Keratinocyte (primary cell): ENCODE measurements at regions not wholly inside any gene's neighbourhood (a gene's known extent, or its start where the extent isn't known, plus 50 kb on each side); places are given as distances from the start of the nearest gene placed in this dataset.

ENCODE experiments used
- DNase-seq: peaks from one replicate; pipeline ENCODE4 v3.0.0-alpha.2; 2011; ENCODE audit warnings: low read depth, missing footprints, low spot score
- FAIRE-seq: peaks from 2 replicates; lab custom pipeline; 2011; peaks lifted over from hg19 to GRCh38; lab: Jason Lieb, UNC
- H2AFZ ChIP-seq: 2 replicates; pipeline ENCODE4 v1.6.0; 2012; ENCODE audit warnings: low read length, control low read depth, inconsistent platforms; ENCODE audit not compliant: control insufficient read depth
- H3K27ac ChIP-seq: 2 replicates; pipeline ENCODE4 v1.5.1; 2011; ENCODE audit warnings: low read length; ENCODE audit not compliant: control insufficient read depth, insufficient read depth
- H3K27me3 ChIP-seq: 3 replicates; pipeline ENCODE4 v1.6.0; 2011; ENCODE audit warnings: low read length; ENCODE audit not compliant: control insufficient read depth, insufficient read depth; ENCODE audit errors: extremely low read depth
- H3K36me3 ChIP-seq, 2 experiments: 2 replicates in 1 of 2; 3 replicates in 1 of 2; pipeline ENCODE4 v1.5.1; 2011; ENCODE audit warnings: low read length in 2 of 2, mild to moderate bottlenecking in 1 of 2; ENCODE audit not compliant: control insufficient read depth in 2 of 2, insufficient read depth in 2 of 2; ENCODE audit errors: extremely low read depth in 1 of 2
- H3K4me1 ChIP-seq: 3 replicates; pipeline ENCODE4 v1.5.1; 2011; ENCODE audit warnings: low read length; ENCODE audit not compliant: control insufficient read depth, insufficient read depth; ENCODE audit errors: extremely low read depth
- H3K4me2 ChIP-seq: 3 replicates; pipeline ENCODE4 v1.6.0; 2011; ENCODE audit warnings: low read depth, low read length; ENCODE audit not compliant: control insufficient read depth, insufficient read depth; ENCODE audit errors: extremely low read depth
- H3K4me3 ChIP-seq, 3 experiments: fragments of 200-600 bp in 1 of 3; sonication (generic) in 1 of 3; 2 replicates in 2 of 3; 3 replicates in 1 of 3; pipeline ENCODE4 v1.5.1; 2011 to 2016; ENCODE audit warnings: low read length in 3 of 3, mild to moderate bottlenecking in 3 of 3, control low read depth in 2 of 3, inconsistent platforms in 1 of 3, low read depth in 1 of 3, mixed read lengths in 1 of 3, mixed run types in 1 of 3, moderate library complexity in 1 of 3; ENCODE audit not compliant: control insufficient read depth in 2 of 3, insufficient read depth in 2 of 3; ENCODE audit errors: extremely low read depth in 1 of 3
- H3K79me2 ChIP-seq: 2 replicates; pipeline ENCODE4 v1.6.0; 2012; ENCODE audit warnings: low read length; ENCODE audit not compliant: control insufficient read depth, insufficient read depth
- H3K9ac ChIP-seq: 3 replicates; pipeline ENCODE4 v1.6.0; 2011; ENCODE audit warnings: low read length; ENCODE audit not compliant: control insufficient read depth, insufficient read depth; ENCODE audit errors: extremely low read depth
- H3K9me1 ChIP-seq: 3 replicates; pipeline ENCODE4 v1.6.0; 2011; ENCODE audit warnings: low read length; ENCODE audit not compliant: control insufficient read depth, insufficient read depth; ENCODE audit errors: extremely low read depth
- H3K9me3 ChIP-seq: 2 replicates; pipeline ENCODE4 v1.5.1; 2012; ENCODE audit warnings: low read depth, low read length; ENCODE audit not compliant: control insufficient read depth
- H4K20me1 ChIP-seq: 3 replicates; pipeline ENCODE4 v1.6.0; 2011; ENCODE audit warnings: low read length; ENCODE audit not compliant: control insufficient read depth, insufficient read depth; ENCODE audit errors: extremely low read depth
- CTCF ChIP-seq, 3 experiments: IDR thresholded peaks in 1 of 3; conservative IDR thresholded peaks in 1 of 3; optimal IDR thresholded peaks in 1 of 3; 2 replicates in 2 of 3; 3 replicates in 1 of 3; pipeline versions ENCODE3 to v1.5.1; 2011; ENCODE audit warnings: low read length in 3 of 3, mild to moderate bottlenecking in 3 of 3, moderate library complexity in 2 of 3, control low read depth in 1 of 3, inconsistent platforms in 1 of 3; ENCODE audit not compliant: insufficient read depth in 2 of 3; ENCODE audit errors: extremely low read depth in 1 of 3
- EZH2 ChIP-seq: IDR thresholded peaks from one replicate; pipeline ENCODE4 v1.6.1; 2012; ENCODE audit warnings: inconsistent platforms, mild to moderate bottlenecking, low read length, moderate library complexity
- dilution Hi-C: fragments of 300-500 bp; cut with MboI; formaldehyde crosslinking; loops from one replicate; pipeline ENCODE4 v1.7.0; 2020; ENCODE audit warnings: low sequenced_read_pairs; ENCODE audit not compliant: extremely low pct_ligation_motif_present

GRCh38 chr3:3735919-3736318 lies 63.3 kb upstream of the LRRN1 start:
- FAIRE-seq (no peak), DNase-seq (no peak)
- no peak for TF ChIP-seq CTCF (optimal IDR thresholded peaks at IDR 0.05 in 1 of 3, IDR thresholded peaks at IDR 0.05 in 1 of 3, conservative IDR thresholded peaks at IDR 0.05 in 1 of 3; ENCODE audit: extremely low read depth in 1 of 3, insufficient read depth in 2 of 3, low read length in 3 of 3)
- no peak for TF ChIP-seq EZH2
- H3K9me1 ChIP-seq, result no peaks in the 10 kb centered on the region
- H2AFZ ChIP-seq, result no peak overlapping the region
- H3K79me2 ChIP-seq, result no peaks in the 10 kb centered on the region
- H4K20me1 ChIP-seq, result no peaks in the 10 kb centered on the region
- H3K27ac ChIP-seq, result no peak overlapping the region
- H3K27me3 ChIP-seq, result no peaks in the 10 kb centered on the region
- H3K4me2 ChIP-seq, result no peak overlapping the region
- no peaks in the 10 kb centered on the region for H3K4me1 ChIP-seq
- H3K4me3 ChIP-seq, result no peak overlapping the region
- dilution Hi-C loops, result no loop called here
- no peaks in the 10 kb centered on the region for H3K9me3 ChIP-seq
- H3K36me3 ChIP-seq, result no peaks in the 10 kb centered on the region
- H3K9ac ChIP-seq, result no peak overlapping the region

GRCh38 chr3:3734881-3735280 lies 64.3 kb upstream of the LRRN1 start:
- Histone ChIP-seq H4K20me1 (no peaks in the 10 kb centered on the region), H2AFZ (no peak overlapping the region), H3K27ac (no peak overlapping the region), H3K79me2 (no peaks in the 10 kb centered on the region), H3K4me2 (no peak overlapping the region), H3K36me3 (no peaks in the 10 kb centered on the region), H3K9me3 (no peaks in the 10 kb centered on the region), H3K27me3 (no peaks in the 10 kb centered on the region), H3K9ac (no peak overlapping the region), H3K4me1 (no peaks in the 10 kb centered on the region), H3K4me3 (no peak overlapping the region), H3K9me1 (no peaks in the 10 kb centered on the region)
- TF ChIP-seq CTCF (optimal IDR thresholded peaks at IDR 0.05 in 1 of 3, IDR thresholded peaks at IDR 0.05 in 1 of 3, conservative IDR thresholded peaks at IDR 0.05 in 1 of 3; ENCODE audit: extremely low read depth in 1 of 3, insufficient read depth in 2 of 3, low read length in 3 of 3), result no peak
- no peak for TF ChIP-seq EZH2
- dilution Hi-C loops, result no loop called here
- no peak for FAIRE-seq
- no peak for DNase-seq
